NCI-H1930 (cell line): ENCODE measurements at regions not wholly inside any gene's neighbourhood (a gene's known extent, or its start where the extent isn't known, plus 50 kb on each side); places are given as distances from the start of the nearest gene placed in this dataset.
"Not testable (repeated sequence)": the region's sequence is repeated elsewhere in the genome, so short reads cannot be mapped to it uniquely, and the experiment has no call there.

Experiments
- DNase-seq, 2 experiments: peaks; one replicate each; lab custom pipeline; 2025; lab: John Stamatoyannopoulos, UW

DNA sequence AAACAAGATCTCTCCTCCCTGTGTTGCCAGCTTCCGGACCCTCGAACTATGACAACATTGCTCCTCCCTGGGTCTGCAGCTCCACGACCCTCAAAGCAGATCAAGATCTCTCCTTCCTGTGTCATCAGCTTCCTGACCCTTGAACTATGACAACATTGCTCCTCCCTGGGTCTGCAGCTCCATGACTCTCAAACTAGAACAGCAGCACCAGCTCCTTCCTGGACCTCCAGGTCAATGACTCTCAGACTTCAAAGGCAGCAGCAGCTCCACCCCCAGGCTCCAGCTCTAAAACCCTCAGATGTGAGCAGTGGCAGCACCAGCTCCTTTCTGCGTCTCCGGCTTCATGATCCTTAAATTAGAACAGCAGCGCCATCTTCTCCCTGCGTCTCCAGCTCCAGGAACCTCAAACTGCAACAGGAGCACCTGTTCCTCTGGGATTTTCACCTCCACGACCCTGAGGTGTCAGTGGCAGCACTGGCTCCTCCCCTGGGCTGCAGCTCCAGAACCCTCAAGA is 341.0 kb upstream of the SULF2 start:
- DNase-seq: no peak

DNA sequence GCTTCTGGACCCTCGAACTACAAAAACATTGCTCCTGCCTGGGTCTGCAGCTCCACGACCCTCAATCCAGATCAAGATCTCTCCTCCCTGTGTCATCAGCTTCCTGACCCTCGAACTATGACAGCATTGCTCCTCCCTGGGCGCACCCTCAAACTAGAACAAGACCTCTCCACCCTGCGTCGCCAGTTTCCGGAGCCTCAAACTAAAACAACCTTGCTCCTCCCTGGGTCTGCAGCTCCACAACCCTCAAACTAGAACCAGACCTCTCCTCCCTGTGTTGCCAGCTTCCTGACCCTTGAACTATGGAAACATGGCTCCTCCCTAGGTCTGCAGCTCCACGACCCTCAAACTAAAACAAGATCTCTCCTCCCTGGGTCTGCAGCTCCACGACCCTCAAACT is 339.7 kb upstream of the SULF2 start:
- no peak for DNase-seq

DNA sequence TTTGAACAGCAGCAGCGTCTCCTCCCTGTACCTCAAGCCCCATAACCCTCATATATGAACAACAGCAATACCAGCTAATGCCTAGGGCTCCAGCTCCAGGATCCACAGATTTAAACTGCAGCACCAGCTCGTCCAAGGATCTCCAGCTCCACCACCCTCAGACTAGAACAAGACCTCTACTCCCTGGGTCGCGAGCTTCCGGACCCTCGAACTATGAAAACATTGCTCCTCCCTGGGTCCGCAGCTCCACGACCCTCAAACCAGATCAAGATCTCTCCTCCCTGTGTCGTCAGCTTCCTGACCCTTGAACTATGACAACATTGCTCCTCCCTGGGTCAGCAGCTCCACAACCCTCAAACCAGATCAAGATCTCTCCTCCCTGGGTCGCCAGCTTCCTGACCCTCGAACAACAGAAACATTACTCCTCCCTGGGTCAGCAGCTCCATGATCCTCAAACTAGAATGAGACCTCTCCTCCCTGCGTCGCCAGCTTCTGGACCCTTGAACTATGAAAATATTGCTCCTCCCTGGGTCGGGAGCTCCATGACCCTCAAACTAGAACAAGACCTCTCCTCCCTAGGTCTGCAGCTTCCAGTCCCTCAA is 339.0 kb upstream of the SULF2 start:
- no peak for DNase-seq

DNA sequence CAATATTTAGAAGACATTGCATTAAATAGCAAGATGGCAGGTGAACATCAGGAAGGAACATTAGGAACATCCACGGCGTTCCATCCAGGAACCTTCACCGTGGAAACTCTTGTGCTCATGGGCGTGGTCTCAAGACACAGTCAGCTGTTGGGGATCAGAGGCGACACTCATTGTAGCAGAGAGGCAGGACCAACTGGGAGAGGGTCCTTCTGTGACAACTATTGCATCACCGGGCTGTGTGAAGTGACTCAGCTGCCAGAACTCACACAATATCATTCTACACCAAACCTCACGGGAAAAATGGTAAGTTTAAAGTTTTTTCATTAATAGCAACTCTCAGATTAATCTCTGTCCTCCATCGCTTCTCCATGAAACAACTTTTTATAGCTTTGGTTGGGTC is 334.8 kb upstream of the SULF2 start:
- no peak for DNase-seq

DNA sequence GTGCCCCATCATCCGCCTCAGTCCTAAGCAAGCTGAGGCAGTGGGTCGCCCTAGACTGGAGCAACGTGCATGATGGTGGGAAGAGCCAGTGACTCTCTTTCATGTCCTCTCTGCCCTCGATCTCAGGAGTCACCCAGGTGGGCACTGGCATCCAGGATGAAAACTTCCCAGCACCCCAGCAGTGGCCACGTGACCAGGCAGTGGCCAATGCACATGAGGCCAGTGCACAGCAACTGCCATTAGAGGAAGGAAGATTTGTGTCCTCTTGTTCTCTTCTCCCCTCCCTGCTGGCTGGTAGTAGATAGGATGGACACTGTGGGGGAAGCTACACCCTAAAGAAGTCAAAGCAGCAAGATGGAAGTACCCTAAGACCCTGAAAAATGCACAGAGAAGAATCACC is 334.1 kb upstream of the SULF2 start:
- not testable (repeated sequence) for DNase-seq

DNA sequence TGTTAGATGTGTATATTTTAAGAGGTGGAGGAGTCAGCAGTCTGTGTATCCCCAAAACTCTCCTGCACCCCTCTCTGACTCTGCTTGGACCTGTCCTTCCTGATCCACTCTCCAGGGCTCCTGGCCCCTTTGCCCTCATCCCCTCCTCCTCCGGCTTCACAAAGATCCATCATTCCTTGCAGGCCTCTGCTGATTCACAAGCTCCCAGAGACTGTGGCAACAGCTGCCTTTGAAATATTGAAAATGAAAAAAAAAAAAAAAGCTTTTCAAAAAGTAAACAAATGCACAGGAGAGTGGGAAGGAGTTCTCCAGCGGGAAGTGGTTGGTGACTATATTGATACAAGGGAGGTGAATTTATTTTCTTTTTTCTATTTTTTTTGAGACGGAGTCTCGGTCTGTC is 330.2 kb upstream of the SULF2 start:
- DNase-seq: no peak

DNA sequence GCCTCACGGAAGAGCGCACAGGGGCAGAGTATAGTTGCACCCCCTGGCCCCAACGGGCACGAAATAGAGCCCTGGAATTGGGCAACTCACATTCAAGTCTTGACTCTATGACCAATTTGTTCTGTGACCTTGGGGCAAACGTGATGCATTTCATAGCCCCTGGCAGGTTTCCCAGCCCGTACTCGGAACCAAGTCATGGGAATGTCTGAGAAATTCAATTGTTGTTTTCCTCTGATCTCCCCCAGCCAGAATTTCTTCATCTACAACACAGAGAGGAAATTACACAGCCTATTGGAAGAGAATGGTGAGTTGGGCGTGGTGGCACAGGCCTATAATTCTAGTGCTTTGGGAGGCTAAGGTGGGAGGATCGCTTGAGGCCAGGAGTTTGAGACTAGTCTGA is 322.3 kb upstream of the SULF2 start:
- no peak for DNase-seq

DNA sequence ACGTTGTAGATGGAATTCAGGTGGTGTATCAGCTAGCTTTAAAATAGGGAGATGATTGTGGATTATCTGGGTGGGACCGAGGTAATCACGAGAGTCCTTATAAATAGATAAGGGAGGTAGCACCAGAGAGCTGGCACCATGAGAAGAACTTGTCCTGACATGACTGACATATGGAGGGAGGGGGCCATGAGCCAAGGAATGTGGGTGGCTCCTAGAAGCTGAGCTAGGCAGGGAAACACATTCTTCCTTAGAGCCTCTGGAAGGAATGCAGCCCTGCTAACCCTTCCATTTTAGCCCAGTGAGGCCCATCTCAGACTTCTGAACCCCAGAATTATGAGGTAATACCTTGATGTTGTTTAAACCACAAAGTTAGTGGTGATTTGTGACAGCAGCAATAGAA is 321.1 kb upstream of the SULF2 start:
- no peak for DNase-seq

DNA sequence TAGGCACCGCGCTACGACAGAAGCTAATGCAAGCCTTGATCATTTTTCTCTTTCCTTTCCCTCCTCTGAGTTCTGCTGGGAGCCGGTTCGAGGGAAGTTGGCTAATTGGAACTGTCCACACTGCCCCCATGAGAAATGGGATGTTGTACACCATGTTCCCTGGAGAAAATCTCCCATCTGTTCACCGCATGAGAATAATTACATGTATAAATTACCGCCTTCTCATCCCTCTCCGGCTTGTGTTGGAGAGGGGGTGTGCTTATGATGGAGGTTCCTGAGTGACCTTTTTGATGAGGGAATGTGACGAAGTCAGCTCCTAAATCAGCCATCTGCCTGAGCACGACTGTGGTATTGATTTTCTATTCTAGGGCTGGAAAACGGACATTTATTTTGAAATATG is 320.2 kb upstream of the SULF2 start:
- no peak for DNase-seq

DNA sequence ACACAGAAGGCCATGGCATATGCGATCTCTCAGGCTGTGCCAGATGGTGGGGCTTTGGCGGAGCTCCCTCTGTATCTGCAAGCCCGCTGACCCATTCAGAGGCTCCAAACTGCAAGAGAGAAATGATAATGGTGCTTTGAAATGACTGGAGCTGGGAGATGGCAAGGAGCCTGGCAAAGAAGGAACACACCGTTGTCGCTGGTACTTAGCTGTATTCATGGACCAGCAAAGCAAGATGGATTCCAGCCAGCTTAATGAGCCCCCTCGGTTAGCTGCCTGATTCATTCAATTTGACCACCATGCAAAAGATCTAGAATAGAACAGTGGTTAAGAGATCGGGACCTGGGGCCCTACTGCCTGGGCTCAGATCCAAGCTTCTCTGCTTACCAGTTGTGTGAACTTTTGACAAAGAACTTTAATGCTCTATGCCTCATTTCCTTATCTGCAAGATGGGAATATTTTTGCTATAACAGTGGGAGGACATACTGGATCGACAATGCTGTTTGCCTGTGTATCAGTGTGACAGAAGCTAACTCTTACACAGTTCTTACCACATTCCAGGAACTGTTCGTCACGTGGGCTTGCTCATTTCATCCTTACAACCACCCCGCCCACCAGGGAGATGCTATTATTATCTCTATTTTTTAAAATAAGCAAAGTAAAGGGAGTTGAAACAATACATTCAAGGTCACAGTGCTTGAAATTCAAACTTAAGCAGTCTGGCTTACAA is 317.8 kb upstream of the SULF2 start:
- DNase-seq: no peak

DNA sequence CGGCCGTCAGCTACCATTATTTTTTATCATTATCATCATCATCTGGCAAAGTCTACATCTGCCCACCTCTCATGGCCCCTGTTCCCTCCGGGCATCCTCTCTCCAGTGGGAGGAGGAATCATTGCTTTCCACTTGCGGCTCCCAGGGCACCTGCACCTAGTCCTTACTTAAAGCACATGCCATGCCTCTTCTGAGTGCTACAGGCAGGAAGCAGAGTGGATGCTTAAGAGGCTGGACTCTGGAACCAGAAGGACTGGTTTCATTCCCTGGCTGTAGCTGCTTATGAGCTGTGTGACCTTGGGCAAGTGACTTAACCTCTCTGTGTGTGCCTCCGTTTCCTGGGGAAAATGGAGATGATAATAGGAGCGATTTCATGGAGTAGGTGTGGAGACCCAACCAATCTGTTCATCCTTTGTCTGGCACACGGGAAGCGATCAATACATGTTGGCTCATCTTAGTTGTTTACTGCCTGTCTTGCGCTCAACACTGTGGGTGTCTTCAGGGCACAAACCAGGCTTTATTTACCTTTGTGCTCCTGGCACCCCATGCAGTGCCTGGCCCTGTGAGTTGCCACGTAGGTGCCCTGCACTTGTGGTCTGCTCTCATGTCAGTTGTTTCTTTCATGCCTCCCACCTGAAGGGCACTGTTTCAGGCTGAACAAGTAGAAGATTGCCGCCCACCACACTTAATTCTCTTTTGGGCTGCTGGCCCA is 317.0 kb upstream of the SULF2 start:
- no peak for DNase-seq

DNA sequence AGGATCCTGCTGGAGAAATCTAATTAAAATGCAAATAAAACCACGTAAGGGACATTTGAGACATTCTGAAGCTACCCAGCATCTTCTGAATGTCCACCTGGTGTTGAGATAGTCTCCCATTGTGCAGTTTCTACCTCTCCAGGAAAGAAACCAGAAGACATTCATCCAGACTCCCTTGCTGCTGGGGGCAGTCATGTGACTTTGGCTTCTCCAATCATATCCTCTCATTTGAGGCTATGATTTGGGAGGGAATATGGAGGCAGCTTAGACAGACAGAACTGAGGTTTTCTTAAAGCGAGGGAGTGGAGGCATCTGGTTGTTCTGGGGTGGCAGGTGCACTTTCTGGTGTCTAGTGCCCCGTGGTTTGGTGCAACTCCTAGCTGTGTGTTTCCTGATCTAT is 315.2 kb upstream of the SULF2 start:
- DNase-seq: no peak

DNA sequence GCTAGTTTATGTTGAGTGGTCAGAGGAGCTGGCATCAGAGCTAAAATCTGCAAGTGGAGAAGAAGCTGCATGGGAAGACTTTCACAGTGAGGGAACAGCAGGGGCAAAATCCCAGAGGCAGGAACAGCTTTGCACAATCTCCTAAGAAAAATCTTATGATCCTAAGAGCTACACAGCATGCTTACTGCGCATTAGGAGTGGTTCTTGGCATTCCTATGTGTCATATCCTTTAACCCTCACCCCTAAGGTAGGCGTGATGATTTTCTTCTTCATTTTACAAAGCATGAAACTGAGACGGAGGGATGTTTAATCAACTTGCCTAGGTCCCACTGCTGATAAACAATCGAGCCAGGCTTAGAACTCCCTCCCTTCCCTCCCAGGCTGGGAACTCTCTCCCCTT is 313.6 kb upstream of the SULF2 start:
- DNase-seq: no peak

DNA sequence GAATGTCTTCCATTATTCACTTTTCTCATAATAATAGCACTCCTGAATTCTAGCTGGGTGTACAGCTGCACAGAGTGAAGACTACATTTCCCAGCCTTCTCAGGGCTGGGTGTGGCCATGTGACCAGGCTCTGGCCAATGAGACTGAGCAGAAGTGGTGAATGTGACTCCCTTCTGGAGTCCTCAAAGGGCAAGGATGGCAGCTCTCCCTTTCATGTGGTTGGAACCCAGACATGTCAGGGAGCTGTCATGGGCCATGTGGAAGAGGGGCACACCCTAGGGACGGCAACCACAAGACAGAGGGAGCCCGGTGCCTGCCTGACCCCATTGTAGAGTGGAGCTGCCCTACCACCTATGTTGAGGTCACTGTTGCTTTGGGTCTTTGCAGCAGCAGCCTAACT is 312.8 kb upstream of the SULF2 start:
- peak in 1 of 2 experiments; percentile 20 for DNase-seq

DNA sequence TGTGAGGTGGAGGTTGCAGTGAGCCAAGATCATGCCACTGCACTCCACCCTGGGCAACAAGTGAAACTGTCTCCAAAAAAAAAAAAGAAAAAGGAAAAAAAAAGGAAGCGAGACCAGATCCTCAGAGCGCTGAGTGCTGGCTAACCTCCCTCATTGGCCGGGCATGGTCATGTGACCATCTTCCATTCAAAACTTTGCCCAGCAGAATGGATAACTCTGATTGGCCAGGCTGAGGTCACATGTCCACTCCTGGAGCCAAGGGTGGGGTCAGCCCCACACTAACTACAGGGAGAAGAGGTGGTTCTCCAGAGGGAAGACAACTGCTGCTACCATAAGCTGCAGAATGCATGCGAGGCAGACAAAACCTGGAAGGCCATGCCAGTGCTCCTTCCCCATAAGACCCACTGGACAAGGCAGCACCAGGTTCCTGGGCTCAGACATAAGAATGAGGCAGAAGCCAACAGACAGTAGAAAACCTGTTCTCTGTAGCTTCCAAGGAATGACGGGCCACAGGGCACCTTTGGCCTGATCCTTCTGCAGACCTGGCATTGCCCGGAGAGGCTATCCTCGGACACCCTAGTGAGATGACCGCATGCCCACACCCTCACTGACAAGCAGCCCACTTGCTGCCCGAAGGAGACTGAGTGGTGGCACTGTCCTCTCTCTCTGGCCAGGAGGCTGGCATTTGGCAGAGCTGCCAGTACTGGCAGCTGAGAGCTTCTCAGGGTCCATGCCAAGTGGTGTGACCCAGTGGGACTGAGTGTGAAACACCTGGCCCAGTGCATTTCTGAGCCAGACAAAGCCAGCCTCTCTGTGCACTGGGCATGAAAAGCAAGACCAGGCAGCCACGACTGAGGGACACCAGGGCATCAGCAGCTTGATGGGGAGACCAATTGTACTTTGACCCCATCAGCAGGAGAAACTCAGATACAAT is 311.9 kb upstream of the SULF2 start:
- no peak for DNase-seq

DNA sequence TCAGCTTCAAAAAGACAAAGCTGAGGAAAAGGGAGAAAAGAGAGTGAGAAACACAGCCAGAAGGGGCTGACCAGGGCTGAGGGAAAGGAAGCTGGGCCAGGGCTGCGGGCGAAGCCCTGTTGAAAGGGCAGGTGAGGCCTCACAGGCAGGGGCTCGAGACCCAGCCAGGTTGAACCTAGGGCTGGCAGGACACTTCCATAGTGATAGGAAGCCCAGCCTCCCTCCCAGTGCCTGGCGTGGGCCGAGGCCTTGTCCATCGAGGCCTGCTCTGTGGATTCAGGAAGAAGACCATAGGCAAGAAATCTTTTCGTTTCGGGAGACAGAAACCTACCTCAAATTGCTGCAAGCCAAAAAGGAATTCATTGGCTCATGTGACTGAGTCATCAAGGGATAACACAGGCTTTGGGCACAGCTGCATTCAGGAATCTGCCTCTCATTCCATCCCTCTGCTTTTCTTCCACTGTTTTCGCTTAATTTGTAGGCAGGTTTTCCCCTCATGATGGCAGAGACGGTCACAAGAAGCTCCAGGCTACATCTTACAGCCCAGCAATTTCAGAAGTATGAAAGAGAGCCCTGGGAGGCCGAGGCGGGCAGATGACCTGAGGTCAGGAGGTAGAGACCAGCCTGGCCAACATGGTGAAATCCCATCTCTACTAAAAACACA is 311.1 kb upstream of the SULF2 start:
- no peak for DNase-seq

DNA sequence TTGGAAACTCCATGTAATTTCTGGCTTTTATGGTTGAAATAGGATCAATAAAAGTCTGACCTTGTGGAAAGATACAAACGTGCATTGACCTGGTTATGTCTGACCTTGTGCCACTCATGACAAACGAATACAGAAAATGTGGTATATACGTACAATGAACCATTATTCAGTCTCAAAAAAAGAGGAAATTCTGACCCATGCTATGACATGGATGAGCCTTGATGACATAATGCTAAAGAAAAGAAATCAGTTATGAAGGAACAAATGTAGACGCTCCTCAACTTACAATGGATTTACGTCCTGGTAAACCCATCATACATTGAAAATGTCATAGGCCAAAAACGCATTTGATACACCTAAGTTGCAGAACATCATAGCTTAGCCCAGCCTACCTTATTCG is 309.7 kb upstream of the SULF2 start:
- DNase-seq: no peak

DNA sequence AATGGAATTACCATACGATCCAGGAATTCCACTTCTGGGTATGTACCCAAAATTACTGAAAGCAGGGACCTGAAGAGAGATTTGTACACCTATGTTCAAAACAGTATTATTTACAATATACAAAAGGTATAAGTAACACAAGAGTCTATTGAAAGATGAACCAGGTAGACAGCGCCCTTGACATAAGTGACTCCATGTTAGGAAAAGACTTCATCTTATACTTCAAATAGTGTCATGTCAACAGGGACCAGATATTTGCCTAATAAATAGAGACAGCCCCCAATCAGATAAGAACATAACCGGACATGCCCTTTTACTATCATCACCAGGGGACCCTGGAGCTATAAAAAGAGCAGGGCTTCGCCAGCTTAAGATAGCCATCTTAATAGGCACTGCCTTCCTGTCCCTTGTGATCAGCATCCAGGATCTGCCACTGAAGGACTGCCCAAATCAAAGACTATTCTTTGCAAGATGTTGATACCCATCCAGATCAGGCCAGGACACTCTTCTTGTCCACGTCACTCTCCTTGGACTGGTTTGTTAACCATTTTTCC is 309.0 kb upstream of the SULF2 start:
- DNase-seq: no peak

DNA sequence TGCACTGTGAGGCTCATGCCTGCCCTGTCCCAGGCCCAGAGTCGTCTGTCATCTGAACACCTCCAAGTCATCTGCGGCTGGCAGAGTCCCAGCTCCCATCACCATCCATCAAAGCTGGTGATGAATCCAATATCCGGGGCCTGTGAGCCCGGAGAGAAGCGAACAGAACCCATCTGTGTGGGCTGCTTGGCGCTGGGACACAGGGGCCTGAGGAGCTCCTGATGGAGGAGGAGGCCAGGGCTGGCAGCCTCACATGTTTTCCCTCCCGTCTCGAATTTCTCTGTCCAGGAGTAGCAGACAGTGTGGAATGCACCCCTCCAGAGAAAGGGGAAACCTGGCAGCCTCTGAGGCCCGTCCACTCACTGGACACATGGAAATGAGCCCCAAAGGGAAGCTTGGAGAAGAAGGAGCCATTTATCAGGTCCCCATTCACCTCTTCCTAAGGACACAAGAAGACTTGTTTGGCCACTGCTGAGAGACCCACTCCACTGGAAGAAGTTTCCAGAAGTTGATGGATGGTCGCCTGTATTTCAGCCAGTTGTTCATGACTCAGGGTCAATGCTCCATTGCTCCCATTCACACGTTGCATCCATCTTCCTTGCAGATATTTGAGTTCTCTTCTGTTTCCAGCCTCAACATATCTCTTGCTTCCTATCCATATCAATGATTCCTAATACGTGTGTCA is 307.5 kb upstream of the SULF2 start:
- no peak for DNase-seq

DNA sequence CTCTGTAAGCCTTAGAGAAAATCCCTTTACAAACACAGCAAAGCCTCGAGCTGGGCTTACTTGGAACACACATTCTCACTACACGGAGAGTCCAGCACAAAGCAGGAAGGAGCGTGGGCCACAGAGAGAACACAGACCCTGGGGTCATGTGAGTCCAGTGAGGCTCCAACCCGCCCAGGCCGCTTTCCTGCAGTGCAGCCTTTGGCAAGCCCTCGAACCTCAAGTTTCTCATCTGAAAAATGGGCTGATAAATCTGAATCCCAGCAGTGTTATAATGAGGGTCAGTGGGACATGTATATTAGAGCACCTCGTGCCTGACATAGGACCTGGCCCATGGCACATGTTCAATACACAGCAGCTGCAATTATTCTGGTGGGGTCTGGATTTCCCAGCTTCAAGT is 305.5 kb upstream of the SULF2 start:
- no peak for DNase-seq

DNA sequence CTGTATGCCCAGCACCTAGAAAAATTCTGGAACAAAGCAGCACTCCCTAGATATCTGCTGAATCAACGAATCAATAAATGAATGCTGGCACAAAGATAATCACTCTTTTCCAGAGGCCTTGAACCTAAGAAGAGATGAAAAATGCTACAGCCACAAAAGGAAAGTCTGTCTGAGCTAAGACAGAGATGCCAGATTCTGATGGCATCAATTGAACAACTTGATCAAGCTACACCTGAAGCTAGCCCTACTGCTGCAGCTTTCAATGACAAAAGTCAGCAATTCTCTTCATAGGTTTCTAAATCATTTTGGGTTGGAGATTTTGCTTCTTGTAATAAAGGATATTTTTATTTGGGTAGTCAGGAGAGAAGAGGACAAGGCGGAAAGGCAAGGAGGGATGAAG is 305.0 kb upstream of the SULF2 start:
- no peak for DNase-seq
